ENCODE measurements at regions not wholly inside any gene's neighbourhood (a gene's known extent, or its start where the extent isn't known, plus 50 kb on each side); places are given as distances from the start of the nearest gene placed in this dataset.

DNA sequence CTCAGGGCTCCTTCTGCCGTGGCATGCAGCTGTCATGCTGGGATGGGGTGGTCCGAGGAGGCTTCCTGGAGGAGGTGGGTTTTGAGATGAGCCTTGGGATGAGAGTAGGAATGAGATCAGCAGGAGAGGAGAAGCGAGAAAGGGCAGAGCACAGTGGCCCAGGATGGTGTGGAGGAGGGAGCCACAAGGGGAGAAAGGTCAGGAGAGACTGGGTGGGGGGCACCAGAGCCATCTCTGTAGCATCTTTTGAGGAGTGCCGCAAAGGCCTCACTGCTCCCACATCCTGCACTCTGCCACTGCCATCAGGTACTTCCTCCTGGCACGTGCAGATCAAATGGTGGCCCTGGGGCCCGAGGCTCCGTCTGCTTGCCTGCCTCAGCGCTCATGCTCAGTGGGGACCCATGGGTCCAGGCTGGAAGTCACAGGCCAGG is 150.2 kb downstream of the MACROH2A1 start:
- no peak for DNase-seq

- DNase-seq: no peak
Measured at GRCh38 chr5:135246923-135247795, 151.9 kb downstream of the MACROH2A1 start.

GRCh38 chr5:135246605-135246922 is 152.5 kb downstream of the MACROH2A1 start:
- no peak for DNase-seq

GRCh38 chr5:135245521-135246499 is 153.2 kb downstream of the MACROH2A1 start:
- no peak for DNase-seq

DNA sequence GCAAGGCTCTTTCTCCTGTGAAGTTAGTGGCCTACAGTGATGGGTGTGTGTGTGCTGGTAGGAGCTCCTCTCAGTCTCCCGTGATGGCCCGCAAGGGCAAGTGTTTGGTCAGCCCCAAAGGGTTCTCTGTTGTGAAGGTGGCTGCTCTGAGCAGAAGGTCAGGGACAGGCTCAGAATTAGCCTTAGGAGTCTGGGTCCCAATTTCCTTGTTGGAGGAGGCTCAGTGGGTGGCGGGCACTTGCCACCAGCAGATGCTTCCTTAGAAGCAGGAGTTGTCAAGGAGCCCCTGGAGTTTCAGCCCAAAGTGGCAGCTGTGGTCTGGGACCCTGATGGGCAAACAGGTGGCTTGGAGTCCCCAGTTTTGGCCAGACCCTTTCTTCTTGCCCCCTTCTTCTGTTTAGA is 154.4 kb downstream of the MACROH2A1 start:
- DNase-seq: no peak

- DNase-seq: peak; percentile 93
Measured at GRCh38 chr5:135243556-135244285, 155.3 kb downstream of the MACROH2A1 start.

DNA sequence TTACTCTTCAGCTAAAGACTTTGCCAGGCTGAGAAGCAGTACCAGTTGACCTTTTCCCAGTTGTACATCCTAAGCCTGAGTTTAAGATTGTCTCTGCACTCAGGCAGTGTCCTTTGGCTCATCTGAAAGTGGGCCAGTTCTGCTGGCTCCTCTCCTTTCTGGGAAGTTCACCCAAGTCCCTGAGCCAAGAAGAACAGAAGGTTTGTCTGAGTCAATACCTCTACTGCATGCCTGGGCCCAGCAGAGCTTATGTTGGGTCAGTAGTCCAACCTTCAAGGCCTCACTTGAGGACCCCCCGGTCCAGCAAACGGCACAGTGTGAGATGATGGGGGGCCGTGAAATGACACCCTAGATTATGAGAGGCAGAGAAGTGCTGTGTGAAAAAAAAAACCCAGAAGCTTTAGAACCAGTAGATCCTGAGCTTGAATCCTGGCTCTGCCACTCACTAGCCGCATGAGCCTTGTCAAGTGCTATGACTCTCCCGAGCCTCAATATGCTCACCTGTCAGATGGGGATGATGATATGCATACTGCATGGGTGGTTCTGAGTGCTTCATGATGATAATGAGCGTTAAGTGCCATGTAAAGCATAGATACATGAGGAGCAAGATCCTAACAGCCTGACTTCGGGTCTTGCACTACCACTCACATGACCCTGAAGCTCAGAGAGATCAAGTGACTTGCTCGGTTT is 156.0 kb downstream of the MACROH2A1 start:
- no peak for DNase-seq

DNA sequence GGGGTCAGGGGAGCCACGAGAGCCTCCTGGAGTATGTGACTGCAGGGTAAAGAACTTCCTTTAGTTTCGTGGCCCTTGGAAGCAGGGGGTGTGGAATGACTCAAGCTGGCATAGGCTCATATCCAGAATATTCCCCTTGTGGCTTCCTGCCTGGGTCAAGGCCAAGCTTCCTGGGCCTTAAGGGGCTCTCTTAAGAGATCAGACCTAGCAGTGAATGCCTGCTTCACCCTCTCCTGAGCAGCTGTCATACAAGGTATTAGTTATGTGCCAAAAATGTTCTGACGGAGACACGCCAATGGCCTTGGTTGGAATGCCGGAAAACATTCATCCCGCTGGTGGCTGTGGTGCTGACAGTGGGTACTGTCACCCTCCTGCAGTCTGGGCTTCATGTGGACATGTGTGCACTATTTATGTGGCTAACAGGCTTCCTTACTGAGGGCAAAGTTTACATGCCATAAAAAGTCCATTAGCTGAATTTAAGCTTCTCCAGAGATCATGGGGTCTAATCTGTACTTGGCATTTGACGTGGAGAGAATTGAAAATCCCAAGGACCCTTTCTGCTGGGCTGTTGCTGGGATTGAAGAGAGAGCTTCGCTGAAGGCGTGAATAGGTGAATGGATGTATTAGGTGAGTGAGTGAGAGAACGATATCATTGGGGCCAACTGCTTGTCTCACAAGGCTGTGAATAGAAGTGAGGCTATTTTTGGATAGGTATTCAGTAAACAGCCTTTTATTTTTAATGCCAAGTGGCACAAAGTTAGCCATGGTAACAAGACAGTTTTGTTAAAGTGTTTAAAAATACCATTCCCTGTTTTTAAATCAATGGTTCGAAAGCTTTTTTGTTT is 156.8 kb downstream of the MACROH2A1 start:
- DNase-seq: peak; percentile 67

GRCh38 chr5:135241536-135241935 is 157.5 kb downstream of the MACROH2A1 start:
- DNase-seq: no peak

DNA sequence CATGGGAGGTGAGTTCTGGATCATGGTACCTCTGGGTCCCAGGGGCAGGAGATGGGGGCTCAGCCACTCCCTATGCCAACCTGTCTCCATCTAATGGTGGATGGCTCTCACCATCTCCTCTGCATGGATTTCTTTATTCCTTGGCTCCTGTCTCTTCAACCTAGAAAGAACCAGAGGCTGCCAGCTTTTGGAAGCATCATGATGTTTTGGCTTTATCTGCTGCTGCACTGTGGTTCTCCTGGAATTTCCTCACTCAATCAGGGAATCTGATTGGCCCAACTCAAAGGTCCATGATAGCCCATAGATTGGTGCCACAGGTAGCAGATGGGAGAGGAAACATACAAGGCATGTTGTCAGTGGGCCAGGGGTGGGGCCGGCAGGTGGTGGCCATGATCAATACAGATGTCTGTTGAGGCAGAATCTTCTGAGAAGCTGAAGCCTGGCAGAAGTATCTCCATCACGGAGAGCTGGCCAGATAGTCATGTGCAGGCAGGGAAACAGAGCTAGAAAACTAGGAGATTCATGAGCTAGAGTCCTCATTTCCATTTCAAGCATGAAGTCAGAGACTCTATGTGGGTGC is 158.2 kb downstream of the MACROH2A1 start:
- no peak for DNase-seq

DNA sequence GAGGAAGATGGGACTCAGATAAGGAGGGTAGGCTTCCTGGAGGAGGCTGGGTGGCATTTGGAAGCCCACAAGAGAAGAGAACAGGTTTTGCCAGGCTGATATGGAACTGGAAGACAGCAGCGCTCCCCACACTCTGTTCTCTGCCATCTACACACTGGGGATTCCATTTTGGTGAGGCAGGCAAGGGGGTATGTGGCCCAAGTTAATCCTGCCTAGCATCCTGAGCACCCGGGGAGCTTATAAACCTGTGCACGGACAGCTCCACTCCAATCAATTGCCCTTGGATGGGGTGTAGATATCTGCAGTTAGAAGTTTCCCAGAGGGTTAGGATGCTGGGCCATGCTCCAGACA is 158.8 kb downstream of the MACROH2A1 start:
- no peak for DNase-seq

DNA sequence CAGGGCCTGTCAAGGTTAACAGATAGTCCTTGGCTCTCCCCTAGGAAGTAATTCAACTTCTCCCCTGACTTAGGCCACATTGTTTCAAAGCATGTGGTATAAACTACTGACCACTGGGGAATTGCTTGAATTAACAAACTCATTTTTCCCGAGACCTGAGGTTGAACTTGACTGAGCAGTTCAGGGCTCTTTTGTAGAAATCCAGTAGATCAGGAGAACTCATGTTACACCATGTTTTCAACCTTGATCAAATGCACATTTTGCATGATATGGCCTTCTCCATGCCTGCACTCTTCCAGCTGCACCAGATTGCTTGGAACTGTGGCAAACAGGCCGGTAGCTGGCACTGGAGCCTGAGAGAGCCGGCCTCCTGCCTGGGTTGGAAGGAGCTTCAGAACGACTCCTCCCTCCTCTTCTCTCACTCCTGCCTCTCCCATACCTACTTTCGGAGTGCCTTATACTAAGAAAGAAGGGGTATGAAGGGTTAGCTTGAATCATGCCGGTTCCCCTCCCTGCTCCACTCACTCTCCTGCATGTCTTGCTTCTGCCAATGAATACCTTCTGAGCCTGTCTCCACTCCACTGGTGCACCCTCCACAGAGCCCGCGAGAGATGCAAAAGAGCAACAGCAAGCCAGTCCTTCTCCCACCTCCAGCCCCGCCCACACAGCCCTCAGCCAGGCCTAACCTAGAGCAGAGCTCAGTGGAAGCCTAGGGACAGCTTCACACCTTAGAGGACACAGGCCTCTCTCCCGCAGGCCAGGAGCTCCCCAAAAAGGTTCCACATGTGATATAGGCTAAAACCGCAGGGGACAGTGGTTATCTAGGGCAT is 159.4 kb downstream of the MACROH2A1 start:
- no peak for DNase-seq

DNA sequence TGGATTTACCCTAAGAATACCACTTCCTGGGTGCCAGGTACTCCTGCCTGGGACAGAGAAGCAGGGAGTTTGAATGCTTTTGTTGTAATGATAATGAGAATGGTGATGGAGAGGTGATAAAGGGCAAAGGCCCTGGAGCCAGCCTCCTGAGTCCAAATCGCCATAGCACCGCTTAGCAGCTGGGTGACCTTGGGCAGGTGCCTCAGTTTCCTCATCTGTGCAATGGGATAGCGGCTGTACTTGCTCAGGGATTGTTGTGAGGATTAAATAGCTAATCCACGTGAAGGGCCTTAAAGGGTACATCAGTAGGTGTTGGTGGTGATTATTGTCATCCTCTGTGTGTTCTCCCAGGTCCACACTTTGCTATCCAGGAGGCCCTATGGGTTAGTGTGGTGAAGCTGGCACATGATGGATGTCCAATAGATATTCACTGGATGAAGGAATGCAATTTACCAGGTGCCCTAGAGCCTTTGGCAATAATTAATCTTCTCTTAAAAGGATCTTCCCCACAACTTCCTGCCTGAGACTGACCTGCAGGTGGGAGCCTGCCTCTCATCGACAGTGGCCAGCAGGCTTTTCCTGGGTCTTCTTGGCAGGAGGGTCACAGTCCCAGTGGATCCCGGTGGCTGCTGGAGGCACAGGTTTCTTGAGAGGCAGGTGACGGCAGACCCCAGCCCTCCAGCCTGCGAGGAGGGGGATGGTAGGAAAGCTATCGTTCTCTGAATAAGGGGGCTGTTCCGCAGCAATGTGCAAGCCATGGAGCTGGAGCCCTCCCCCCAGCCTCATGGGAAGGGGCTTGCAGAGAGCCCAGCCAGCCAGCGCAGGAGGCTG is 160.2 kb downstream of the MACROH2A1 start:
- DNase-seq: no peak

GRCh38 chr5:135237748-135238103 is 161.3 kb downstream of the MACROH2A1 start:
- DNase-seq: peak; percentile 62

DNA sequence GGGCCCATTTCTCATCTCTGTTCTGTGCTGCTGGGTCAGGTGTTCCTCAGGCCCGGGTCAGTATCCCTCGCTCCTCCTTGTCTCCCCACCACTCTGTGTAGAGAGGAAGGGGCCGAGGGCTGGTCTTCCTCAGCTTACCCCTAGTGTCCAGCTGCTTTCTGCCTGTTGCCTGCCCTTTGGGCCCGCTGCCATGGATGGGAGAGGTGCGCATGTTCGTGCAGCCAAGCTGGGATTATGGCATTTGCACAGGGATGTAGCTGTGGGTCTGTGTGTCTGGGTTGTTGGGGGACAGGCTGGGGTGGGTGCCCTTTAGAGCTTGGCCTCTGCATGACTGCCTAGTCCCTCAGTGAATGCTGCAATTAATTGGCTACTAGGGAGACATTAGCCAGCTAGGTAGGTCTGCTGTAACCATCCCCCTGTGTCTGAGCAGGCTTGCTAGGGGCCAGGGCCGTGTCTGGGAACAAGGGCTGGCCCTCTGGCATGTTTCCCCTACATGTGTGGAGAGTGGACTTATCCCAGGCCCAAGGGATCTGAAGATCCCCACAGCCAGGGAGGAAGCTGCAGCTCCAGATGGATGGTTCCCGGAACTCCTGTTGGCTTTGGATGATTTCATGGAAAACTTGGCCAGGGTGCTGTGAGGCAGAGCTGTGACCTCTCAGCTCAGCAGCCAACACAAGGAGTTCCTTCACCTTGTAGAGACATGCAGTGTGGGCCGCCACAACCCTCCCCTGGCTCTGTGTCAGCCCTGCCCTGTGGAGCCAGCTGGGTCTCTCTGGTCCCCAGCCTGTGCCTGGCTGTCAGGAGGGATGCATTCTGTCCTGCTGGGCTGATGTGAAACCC is 161.9 kb downstream of the MACROH2A1 start:
- DNase-seq: peak; percentile 84

DNA sequence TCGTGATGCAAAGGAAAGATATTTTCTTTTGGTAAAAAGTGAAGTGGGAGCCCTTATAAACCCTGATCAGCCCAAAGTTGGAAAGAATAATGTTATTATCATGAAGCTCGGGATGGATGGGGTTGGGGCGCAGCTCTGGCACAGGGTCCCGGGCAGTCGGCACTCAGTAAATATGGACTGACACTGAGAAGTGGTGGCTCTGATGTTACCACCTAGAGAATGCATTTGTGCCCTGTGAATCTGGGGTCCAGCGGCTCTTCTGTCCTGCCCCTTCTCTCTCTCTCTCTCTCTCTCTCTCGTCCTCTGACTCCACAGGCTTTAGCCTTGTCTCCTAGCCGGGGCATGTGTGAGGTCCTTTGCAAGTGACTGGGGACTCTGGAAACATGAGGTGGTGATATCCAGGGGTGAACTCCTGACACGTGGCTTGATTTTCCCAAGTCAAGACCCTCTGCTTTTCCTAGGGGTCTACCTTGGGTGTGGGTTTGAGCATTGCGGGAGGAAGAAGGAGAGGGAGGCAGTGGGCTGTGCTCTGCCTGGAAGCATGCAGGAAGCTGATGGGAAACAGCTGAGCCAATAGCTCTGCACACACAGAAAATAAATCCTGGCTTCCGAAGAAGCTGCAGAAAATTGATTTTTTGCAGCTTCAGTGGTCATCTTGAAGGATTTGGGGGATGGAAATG is 162.7 kb downstream of the MACROH2A1 start:
- DNase-seq: peak; percentile 74

DNA sequence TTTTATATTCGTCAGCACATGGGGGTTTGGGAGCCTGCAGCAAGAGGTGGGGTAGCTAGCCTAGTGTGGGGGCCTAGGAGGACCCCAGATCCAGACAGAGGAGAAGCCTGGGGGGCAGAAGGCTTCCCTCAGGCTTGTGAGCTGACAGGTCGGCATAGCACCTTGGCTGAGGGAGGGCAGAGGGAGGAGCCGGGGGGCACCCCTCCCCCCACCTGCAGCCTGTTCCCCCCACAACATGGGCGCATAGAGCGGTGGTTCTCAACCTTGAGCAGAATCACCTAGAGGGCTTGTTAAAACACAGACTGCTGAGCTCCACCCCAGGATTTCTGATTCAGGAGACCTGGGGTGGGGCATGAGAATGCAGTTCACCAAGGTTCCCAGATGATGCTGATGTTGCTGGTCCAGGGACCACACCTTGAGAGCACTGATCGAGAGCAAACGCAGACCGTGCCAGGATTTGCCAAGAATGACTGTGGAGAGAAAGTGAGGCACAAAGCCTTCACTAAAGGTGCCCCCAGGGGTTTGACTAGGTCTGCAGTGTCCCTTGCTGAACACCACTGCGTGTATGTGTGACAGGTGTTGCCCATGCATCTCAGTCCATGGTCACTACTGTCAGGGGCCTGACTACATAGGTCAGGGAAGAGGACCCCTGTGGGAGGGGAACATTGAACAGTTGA is 163.3 kb downstream of the MACROH2A1 start:
- DNase-seq: no peak

Measured in tongue (tissue), 1 donor.